C1 segment of cervical spinal cord (tissue), 14 donors: ENCODE measurements at regions not wholly inside any gene's neighbourhood (a gene's known extent, or its start where the extent isn't known, plus 50 kb on each side); places are given as distances from the start of the nearest gene placed in this dataset.
"Not testable (repeated sequence)": the region's sequence is repeated elsewhere in the genome, so short reads cannot be mapped to it uniquely, and the experiment has no call there.

Experiments used
- DNase-seq, 14 donors: peaks; one replicate each; lab custom pipeline; 2025; lab: John Stamatoyannopoulos, UW

GRCh38 chr7:3159926-3160325 is 116.3 kb upstream of the CARD11 start:
- not testable (repeated sequence) for DNase-seq

- DNase-seq, result no peak
Observed at GRCh38 chr7:3162289-3162688, 118.6 kb upstream of the CARD11 start.

DNA sequence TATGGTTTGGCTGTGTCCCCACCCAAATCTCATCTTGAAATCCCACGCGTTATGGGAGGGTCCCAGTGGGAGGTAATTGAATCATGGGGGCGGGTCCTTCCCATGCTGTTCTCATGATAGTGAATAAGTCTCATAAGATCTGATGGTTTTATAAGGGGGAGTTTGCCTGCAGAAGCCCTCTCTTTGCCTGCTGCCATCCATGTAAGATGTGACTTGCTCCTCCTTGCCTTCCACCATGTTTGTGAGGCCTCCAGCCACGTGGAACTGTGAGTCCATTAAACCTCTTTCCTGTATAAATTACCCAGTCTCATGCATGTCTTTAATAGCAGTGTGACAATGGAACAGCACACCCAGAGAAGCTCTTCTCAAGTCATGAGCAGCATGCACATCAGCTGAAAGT is 119.1 kb upstream of the CARD11 start:
- DNase-seq, result not testable (repeated sequence)

DNA sequence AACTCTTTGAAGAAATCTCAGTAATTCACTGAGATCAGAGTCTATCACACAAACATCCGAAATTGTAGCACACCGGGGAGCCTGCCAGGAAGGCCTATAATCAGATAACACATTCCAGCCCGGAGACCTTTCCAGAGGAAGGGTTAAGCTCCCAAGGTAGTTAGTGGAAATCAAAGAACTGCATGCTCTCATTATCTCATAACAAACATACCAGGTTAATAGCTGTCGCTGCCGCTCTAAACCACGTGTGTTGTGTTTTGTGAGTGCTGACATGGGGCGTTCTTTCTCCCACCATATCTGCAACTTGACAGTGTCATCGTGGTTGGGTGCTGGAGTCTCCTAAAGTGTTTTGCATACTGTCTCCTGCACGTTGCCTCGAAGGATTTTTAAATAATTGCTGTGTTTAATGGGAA is 120.7 kb upstream of the CARD11 start:
- no peak for DNase-seq

- no peak for DNase-seq
Observed at GRCh38 chr7:3165681-3166580, 122.3 kb upstream of the CARD11 start.

DNA sequence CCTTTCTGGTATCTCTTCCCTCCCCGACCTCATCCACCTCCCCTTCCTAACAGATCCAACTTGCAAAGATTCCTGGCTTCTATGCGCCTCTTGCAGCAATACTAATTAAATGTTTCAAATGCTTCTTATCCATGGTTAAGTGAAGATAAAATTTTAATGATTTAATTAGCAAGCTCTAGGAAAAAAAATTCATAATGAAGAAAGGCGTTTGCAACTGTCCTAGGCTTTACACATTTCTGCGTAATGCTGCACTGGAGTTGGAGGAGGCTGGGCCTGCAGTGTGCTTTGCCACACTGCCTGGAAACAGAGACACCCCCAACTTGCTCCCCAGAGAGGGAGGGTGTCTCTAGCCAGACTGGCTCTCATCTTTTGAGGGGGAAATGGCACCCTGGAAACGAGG is 123.9 kb upstream of the CARD11 start:
- no peak for DNase-seq

- no peak for DNase-seq
Observed at GRCh38 chr7:3168370-3168769, 124.7 kb upstream of the CARD11 start.

GRCh38 chr7:3168869-3169268 is 125.2 kb upstream of the CARD11 start:
- no peak for DNase-seq

- DNase-seq, result no peak
Observed at GRCh38 chr7:3172768-3173280, 128.2 kb upstream of the SDK1 start.

GRCh38 chr7:3174515-3175284 is 126.4 kb upstream of the SDK1 start:
- DNase-seq, result no peak

DNA sequence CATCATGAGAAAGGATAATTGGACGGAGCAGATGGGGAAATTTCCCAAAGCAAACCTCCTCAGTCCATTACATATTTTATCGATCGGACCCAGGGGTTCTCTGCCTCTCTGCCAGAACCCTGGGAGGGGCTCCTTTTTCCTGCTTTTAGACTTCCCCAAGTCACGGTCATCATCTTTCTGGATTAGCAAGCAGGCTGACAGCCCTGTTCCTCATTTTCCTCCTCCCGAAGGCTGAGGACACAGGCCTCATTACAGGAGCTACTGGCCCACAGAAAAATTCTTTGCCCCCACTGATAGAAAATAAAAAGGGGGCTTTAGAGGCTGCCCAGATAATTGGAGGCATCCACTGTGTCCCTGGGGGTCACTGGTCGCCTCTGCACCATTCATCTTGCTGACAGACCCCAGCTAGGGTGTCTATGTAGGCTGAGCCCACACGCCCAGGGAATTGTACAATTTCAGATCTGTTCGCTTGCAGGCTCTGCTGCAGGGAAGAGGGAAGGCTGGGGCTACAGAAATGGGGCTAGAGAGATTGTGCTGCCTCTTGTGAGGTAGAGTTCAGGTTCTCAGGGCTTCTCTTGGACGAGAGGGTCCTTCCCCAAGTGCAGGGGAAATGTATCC is 125.7 kb upstream of the SDK1 start:
- no peak for DNase-seq

- DNase-seq, result no peak
Observed at GRCh38 chr7:3176112-3177000, 124.7 kb upstream of the SDK1 start.

- DNase-seq, result no peak
Observed at GRCh38 chr7:3177271-3177670, 123.8 kb upstream of the SDK1 start.

- DNase-seq, result peak in 1 of 14 donors; percentile 5
Observed at GRCh38 chr7:3179456-3179855, 121.6 kb upstream of the SDK1 start.

- DNase-seq, result no peak
Observed at GRCh38 chr7:3180604-3181003, 120.4 kb upstream of the SDK1 start.

DNA sequence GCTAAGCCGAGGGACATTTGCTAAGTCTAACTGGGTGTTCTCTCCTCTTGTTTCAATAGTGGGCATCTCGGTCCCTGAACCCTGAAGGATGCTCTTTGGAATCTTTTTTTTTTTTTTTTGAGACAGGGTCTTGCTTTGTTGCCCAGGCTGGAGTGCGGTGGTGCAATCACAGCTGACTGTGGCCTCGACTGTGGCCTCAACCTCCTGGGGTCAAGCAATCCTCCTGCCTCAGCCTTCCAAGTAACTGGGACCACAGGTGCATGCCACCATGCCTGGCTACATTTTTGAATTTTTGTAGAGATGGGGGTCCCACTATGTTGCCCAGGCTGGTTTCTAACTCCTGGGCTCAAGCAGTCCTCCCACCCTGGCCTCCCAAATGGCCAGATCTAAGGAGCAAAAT is 119.0 kb upstream of the SDK1 start:
- DNase-seq, result not testable (repeated sequence)

GRCh38 chr7:3187444-3188040 is 113.5 kb upstream of the SDK1 start:
- no peak for DNase-seq

- no peak for DNase-seq
Observed at GRCh38 chr7:3188946-3189345, 112.1 kb upstream of the SDK1 start.

- no peak for DNase-seq
Observed at GRCh38 chr7:3191548-3191947, 109.5 kb upstream of the SDK1 start.

DNA sequence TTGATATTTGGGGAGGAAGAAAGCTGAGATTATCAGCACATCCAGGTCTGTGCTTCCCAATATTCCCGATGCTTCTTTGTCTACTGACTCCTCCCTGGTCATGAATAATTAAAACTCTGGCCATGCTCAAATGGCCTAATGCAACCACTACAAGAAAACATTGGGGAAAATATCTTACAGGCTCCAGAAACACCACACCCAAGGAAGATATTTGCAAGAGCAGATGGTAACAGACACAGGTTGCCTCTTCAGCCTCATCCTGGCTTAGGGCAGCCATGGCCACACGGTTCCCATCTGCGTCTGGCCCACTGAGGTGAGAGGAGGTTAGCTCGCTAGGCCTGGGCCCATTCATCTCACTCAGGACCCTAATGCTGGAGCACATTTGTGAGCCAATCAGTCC is 108.4 kb upstream of the SDK1 start:
- no peak for DNase-seq
